ENCODE measurements at regions not wholly inside any gene's neighbourhood (a gene's known extent, or its start where the extent isn't known, plus 50 kb on each side); places are given as distances from the start of the nearest gene placed in this dataset.

DNA sequence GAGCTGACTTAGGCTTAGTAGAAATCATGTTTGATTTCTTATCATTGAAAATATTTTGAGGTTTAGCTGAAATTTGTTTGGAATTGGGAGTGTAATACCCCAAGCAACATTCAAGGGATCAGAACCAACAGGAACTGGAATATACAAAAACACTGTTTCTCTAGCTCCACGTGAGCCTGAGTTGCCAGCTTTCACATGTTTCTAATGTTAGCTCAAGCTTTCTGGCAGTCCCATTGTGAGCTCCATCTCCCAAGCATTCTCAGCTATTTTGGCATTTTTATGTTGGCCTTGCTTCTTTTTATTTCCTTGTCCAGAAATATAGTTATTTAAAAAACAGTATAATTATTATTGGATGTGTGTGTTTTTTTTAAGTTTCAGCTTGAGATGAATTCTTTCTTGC is 427.1 kb upstream of the DPH6 start:
- no peaks in the 10 kb centered on the region for H3K9me3 ChIP-seq (replicated peaks; ENCODE audit: control insufficient read depth, low read depth, low read length)
- no peak overlapping the region for H3K4me3 ChIP-seq (ENCODE audit: low read length)
- no peak overlapping the region for H3K27ac ChIP-seq (ENCODE audit: low read length)
- H3K4me1 ChIP-seq (ENCODE audit: control insufficient read depth, insufficient read depth, low read length) = no peaks in the 10 kb centered on the region
- H3K36me3 ChIP-seq (ENCODE audit: control insufficient read depth, insufficient read depth, low read length) = no peaks in the 10 kb centered on the region
- WGBS (ENCODE audit: insufficient coverage) = 0% methylated on average over 1 of the region's 1 CpG
- DNase-seq = peak; percentile 64
- no peaks in the 10 kb centered on the region for H3K27me3 ChIP-seq (ENCODE audit: control insufficient read depth, insufficient read depth, low read length)

DNA sequence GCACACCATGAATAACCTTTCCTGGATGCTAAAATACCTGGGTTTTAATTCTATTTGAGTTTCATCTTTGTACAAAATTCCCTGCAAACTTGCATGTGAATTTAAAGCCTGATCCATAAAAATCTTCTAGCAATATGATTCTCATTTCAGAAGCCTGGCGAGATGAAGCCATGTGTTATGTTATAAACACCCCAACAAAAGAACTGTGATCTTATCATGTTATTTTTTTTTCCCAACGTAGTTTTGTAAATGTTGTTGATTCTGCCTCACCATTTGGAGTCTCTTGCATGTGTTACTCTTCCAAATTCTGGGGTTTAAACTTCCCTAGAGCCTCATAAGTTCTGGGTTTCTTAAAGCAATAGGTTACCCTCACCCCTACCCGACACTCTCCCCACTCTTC is 428.1 kb upstream of the DPH6 start:
- peak; percentile 21 for DNase-seq
- H3K4me3 ChIP-seq (ENCODE audit: low read length) = no peak overlapping the region
- WGBS (ENCODE audit: insufficient coverage) = no CpG with 5 or more reads among the region's 3 CpGs
- no peak overlapping the region for H3K27ac ChIP-seq (ENCODE audit: low read length)
- no peaks in the 10 kb centered on the region for H3K36me3 ChIP-seq (ENCODE audit: control insufficient read depth, insufficient read depth, low read length)
- H3K27me3 ChIP-seq (ENCODE audit: control insufficient read depth, insufficient read depth, low read length) = no peaks in the 10 kb centered on the region
- H3K4me1 ChIP-seq (ENCODE audit: control insufficient read depth, insufficient read depth, low read length) = no peaks in the 10 kb centered on the region
- H3K9me3 ChIP-seq (replicated peaks; ENCODE audit: control insufficient read depth, low read depth, low read length) = no peaks in the 10 kb centered on the region

- H3K4me1 ChIP-seq (ENCODE audit: control insufficient read depth, insufficient read depth, low read length) = no peaks in the 10 kb centered on the region
- WGBS (ENCODE audit: insufficient coverage) = 100% methylated on average over 1 of the region's 4 CpGs
- no peak for DNase-seq
These were observed 430.0 kb upstream of the DPH6 start for GRCh38 chr15:35975941-35976340.

DNA sequence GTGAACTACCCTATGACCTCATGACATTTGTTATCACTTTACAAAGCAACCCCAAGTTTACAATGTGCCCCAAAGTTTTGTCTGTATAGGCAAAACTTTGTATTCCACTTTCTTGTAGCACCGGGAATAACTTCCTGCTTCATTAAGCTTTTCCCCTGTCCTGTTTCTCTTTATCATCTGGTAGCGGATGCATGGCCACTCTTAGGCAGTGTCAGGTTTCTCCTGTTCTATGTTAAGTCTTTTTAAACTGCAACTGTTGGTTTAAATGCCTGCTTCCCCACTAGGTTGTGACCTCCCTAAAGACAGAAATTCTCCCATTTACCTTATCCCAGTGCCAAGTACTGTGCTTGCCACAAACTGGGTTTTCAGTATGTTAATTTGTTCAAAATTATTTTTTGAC is 433.6 kb upstream of the DPH6 start:
- H3K4me3 ChIP-seq (ENCODE audit: low read length) = no peak overlapping the region
- 37% methylated on average over 2 of the region's 2 CpGs for WGBS (ENCODE audit: insufficient coverage)
- DNase-seq = no peak
- H3K9me3 ChIP-seq (replicated peaks; ENCODE audit: control insufficient read depth, low read depth, low read length) = no peaks in the 10 kb centered on the region
- H3K27ac ChIP-seq (ENCODE audit: low read length) = no peak overlapping the region
- H3K27me3 ChIP-seq (ENCODE audit: control insufficient read depth, insufficient read depth, low read length) = no peaks in the 10 kb centered on the region
- H3K4me1 ChIP-seq (ENCODE audit: control insufficient read depth, insufficient read depth, low read length) = no peaks in the 10 kb centered on the region
- H3K36me3 ChIP-seq (ENCODE audit: control insufficient read depth, insufficient read depth, low read length) = no peaks in the 10 kb centered on the region

More at GRCh38 chr15:35975941-35976340, 430.0 kb upstream of the DPH6 start:
- Histone ChIP-seq H3K36me3 (ENCODE audit: control insufficient read depth, insufficient read depth, low read length) (no peaks in the 10 kb centered on the region), H3K27ac (ENCODE audit: low read length) (no peak overlapping the region), H3K4me3 (ENCODE audit: low read length) (no peak overlapping the region), H3K9me3 (replicated peaks; ENCODE audit: control insufficient read depth, low read depth, low read length) (no peaks in the 10 kb centered on the region), H3K27me3 (ENCODE audit: control insufficient read depth, insufficient read depth, low read length) (no peaks in the 10 kb centered on the region)

DNA sequence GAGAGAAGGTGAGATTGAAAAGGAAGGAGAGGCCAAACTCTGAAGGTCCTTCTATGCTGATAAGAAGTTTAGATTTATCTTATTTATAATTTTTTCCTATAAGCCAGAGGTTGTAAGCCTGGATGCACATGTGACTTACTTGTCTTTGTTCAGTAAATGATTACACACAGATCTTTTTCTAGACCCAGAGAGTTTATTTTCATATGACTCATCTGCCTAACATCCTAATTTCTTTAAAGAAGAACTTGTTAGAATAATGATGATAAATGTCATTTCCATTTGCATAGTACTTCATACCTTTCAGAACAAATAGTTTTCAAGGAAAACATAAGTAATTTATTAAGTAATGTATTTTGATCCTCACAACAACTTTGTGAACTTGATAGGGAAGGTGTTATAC is 434.8 kb upstream of the DPH6 start:
- H3K27ac ChIP-seq (ENCODE audit: low read length) = no peak overlapping the region
- peaks cover 2% of the 10 kb centered on the region for H3K4me1 ChIP-seq (ENCODE audit: control insufficient read depth, insufficient read depth, low read length)
- no peaks in the 10 kb centered on the region for H3K27me3 ChIP-seq (ENCODE audit: control insufficient read depth, insufficient read depth, low read length)
- no peak overlapping the region for H3K4me3 ChIP-seq (ENCODE audit: low read length)
- no peaks in the 10 kb centered on the region for H3K9me3 ChIP-seq (replicated peaks; ENCODE audit: control insufficient read depth, low read depth, low read length)
- no peaks in the 10 kb centered on the region for H3K36me3 ChIP-seq (ENCODE audit: control insufficient read depth, insufficient read depth, low read length)
- no peak for DNase-seq

GRCh38 chr15:35986191-35986721 is 440.3 kb upstream of the DPH6 start:
- WGBS (ENCODE audit: insufficient coverage) = no CpG with 5 or more reads among the region's 7 CpGs
- no peaks in the 10 kb centered on the region for H3K9me3 ChIP-seq (replicated peaks; ENCODE audit: control insufficient read depth, low read depth, low read length)
- H3K4me1 ChIP-seq (ENCODE audit: control insufficient read depth, insufficient read depth, low read length) = peaks cover 4% of the 10 kb centered on the region
- H3K36me3 ChIP-seq (ENCODE audit: control insufficient read depth, insufficient read depth, low read length) = no peaks in the 10 kb centered on the region
- H3K27ac ChIP-seq (ENCODE audit: low read length) = peak overlapping the region; percentile 11
- H3K4me3 ChIP-seq (ENCODE audit: low read length) = no peak overlapping the region
- DNase-seq = peak; percentile 97
- no peaks in the 10 kb centered on the region for H3K27me3 ChIP-seq (ENCODE audit: control insufficient read depth, insufficient read depth, low read length)

GRCh38 chr15:35987056-35987455 is 441.1 kb upstream of the DPH6 start:
- H3K4me1 ChIP-seq (ENCODE audit: control insufficient read depth, insufficient read depth, low read length) = peaks cover 4% of the 10 kb centered on the region
- DNase-seq = peak; percentile 51
- H3K27me3 ChIP-seq (ENCODE audit: control insufficient read depth, insufficient read depth, low read length) = no peaks in the 10 kb centered on the region
- no peaks in the 10 kb centered on the region for H3K9me3 ChIP-seq (replicated peaks; ENCODE audit: control insufficient read depth, low read depth, low read length)
- no CpG with 5 or more reads among the region's 2 CpGs for WGBS (ENCODE audit: insufficient coverage)
- no peak overlapping the region for H3K4me3 ChIP-seq (ENCODE audit: low read length)
- H3K36me3 ChIP-seq (ENCODE audit: control insufficient read depth, insufficient read depth, low read length) = no peaks in the 10 kb centered on the region
- peak overlapping the region; percentile 11 for H3K27ac ChIP-seq (ENCODE audit: low read length)

DNA sequence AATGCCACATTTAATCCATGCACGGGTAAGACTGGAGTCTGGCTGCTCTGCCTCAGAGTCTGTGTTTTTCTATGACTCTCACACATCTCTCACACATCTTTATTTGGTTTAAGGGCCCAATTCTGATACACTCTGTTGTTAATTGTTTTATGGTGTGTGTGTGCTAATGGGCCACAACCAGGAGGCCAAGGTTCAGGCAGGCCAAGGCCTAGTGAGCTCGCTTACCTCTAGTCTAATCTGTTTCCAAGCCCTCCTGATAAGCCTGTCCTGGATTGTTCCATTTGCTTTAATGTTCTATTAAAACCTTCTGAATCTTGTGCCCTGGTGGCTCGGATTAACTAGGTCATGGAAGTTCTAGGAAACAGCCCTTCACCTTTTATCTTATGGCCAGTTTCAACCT is 445.4 kb upstream of the DPH6 start:
- no peak overlapping the region for H3K27ac ChIP-seq (ENCODE audit: low read length)
- peaks cover under 1% of the 10 kb centered on the region for H3K4me1 ChIP-seq (ENCODE audit: control insufficient read depth, insufficient read depth, low read length)
- no peaks in the 10 kb centered on the region for H3K36me3 ChIP-seq (ENCODE audit: control insufficient read depth, insufficient read depth, low read length)
- H3K4me3 ChIP-seq (ENCODE audit: low read length) = no peak overlapping the region
- 44% methylated on average over 1 of the region's 3 CpGs for WGBS (ENCODE audit: insufficient coverage)
- no peaks in the 10 kb centered on the region for H3K27me3 ChIP-seq (ENCODE audit: control insufficient read depth, insufficient read depth, low read length)
- DNase-seq = no peak
- no peaks in the 10 kb centered on the region for H3K9me3 ChIP-seq (replicated peaks; ENCODE audit: control insufficient read depth, low read depth, low read length)

DNA sequence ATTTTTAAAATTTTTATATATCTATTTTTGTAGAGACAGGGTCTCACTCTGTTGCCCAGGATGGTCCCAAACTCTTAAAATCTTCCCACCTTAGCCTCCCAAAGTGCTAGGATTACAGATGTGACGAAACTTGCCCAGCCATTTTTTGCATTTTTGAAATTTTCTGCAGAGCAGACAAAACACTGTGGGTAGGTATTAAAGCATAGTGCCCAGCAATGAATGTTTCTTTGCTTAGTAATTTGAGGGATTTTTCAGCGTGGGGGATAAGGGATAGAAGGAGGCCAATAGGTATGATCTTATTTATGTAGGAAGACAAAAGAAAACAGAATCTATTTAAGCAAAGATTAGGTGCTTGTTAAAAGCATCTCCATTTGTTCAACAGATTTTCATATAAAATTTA is 446.8 kb upstream of the DPH6 start:
- no peak for DNase-seq
- Histone ChIP-seq H3K4me3 (ENCODE audit: low read length) (no peak overlapping the region), H3K9me3 (replicated peaks; ENCODE audit: control insufficient read depth, low read depth, low read length) (no peaks in the 10 kb centered on the region), H3K36me3 (ENCODE audit: control insufficient read depth, insufficient read depth, low read length) (no peaks in the 10 kb centered on the region), H3K4me1 (ENCODE audit: control insufficient read depth, insufficient read depth, low read length) (no peaks in the 10 kb centered on the region), H3K27ac (ENCODE audit: low read length) (no peak overlapping the region), H3K27me3 (ENCODE audit: control insufficient read depth, insufficient read depth, low read length) (no peaks in the 10 kb centered on the region)
- 80% methylated on average over 1 of the region's 2 CpGs for WGBS (ENCODE audit: insufficient coverage)

DNA sequence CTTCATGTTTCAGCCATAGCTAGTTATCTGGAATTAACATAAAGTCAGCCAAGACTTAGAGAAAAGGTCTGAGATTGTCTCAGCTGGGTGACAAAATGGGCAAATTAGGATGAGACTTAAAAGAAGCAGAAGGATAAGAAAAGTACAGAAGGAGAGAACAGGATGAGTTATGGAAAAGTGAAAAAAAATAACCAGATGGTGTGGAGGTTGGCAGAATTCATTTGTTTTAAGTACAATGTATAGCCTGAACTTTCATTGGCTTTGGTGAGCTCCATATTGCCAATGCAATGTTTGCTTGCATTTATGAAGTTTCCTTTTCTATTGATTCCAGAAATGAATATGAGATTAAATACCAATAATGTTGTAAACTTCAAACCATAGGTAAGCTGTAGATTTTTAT is 447.2 kb upstream of the DPH6 start:
- H3K27me3 ChIP-seq (ENCODE audit: control insufficient read depth, insufficient read depth, low read length) = no peaks in the 10 kb centered on the region
- no peaks in the 10 kb centered on the region for H3K36me3 ChIP-seq (ENCODE audit: control insufficient read depth, insufficient read depth, low read length)
- H3K4me1 ChIP-seq (ENCODE audit: control insufficient read depth, insufficient read depth, low read length) = no peaks in the 10 kb centered on the region
- H3K27ac ChIP-seq (ENCODE audit: low read length) = no peak overlapping the region
- H3K4me3 ChIP-seq (ENCODE audit: low read length) = no peak overlapping the region
- no peaks in the 10 kb centered on the region for H3K9me3 ChIP-seq (replicated peaks; ENCODE audit: control insufficient read depth, low read depth, low read length)
- no peak for DNase-seq

- H3K9me3 ChIP-seq (replicated peaks; ENCODE audit: control insufficient read depth, low read depth, low read length) = no peaks in the 10 kb centered on the region
- WGBS (ENCODE audit: insufficient coverage) = no CpG with 5 or more reads among the region's 1 CpG
- no peak overlapping the region for H3K4me3 ChIP-seq (ENCODE audit: low read length)
- no peak for DNase-seq
- H3K4me1 ChIP-seq (ENCODE audit: control insufficient read depth, insufficient read depth, low read length) = no peaks in the 10 kb centered on the region
- no peak overlapping the region for H3K27ac ChIP-seq (ENCODE audit: low read length)
- no peaks in the 10 kb centered on the region for H3K27me3 ChIP-seq (ENCODE audit: control insufficient read depth, insufficient read depth, low read length)
- H3K36me3 ChIP-seq (ENCODE audit: control insufficient read depth, insufficient read depth, low read length) = no peaks in the 10 kb centered on the region
These were observed 448.9 kb upstream of the DPH6 start for GRCh38 chr15:35994876-35995275.

Data from muscle of leg (tissue), 3 donors.